ENCODE measurements at regions not wholly inside any gene's neighbourhood (a gene's known extent, or its start where the extent isn't known, plus 50 kb on each side); places are given as distances from the start of the nearest gene placed in this dataset.

GRCh38 chr1:234774971-234775370 is 165.0 kb upstream of the IRF2BP2 start:
- no peak for TF ChIP-seq CTCF (IDR thresholded peaks at IDR 0.05)
- no peak for TF ChIP-seq SIN3A (IDR thresholded peaks at IDR 0.05; ENCODE audit: borderline replicate concordance, insufficient read depth, low read depth, low read length)
- TF ChIP-seq REST (IDR thresholded peaks at IDR 0.05; ENCODE audit: insufficient read depth in 1 of 2, low read depth in 2 of 2, low read length in 1 of 2) = no peak

Measured in Panc1 (cell line).